HS-5 (cell line): ENCODE measurements at regions not wholly inside any gene's neighbourhood (a gene's known extent, or its start where the extent isn't known, plus 50 kb on each side); places are given as distances from the start of the nearest gene placed in this dataset.

Experiments
- DNase-seq: peaks from one replicate; pipeline ENCODE4 v3.0.0-alpha.2; 2012; ENCODE audit warnings: low read depth

GRCh38 chr9:87118594-87118993, 171.3 kb upstream of the GAS1 start:
- DNase-seq, result no peak

DNA sequence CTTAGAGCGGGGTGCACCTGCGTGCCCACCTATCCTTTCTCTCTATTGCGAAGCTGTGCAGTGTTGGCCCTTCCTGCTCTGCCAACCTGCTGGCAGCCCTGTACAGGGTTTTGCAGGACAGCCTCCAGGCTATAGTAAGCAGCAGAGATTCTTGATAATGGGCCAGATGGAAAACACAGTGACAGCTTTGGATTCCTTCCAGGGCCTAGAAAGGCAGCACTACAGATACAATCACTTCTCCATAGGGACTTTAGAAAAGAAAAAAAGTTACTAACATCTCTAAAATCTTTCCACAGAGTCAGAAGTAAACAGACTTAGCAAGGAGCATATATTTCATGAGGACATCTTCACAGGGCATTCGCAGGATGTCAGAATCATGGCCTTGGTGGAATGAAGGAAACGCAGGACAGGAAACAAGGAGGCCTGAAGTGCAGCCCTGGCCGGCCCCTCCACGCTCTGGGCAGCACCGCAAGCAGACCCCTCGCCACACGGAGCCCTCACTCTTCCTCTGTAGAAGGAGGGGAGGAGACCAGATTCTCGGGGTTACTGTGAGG, 172.1 kb upstream of the GAS1 start:
- no peak for DNase-seq

GRCh38 chr9:87120610-87121009, 173.3 kb upstream of the GAS1 start:
- DNase-seq, result no peak

- peak; percentile 88 for DNase-seq
Observed at GRCh38 chr9:87122947-87123685, 175.8 kb upstream of the GAS1 start.

DNA sequence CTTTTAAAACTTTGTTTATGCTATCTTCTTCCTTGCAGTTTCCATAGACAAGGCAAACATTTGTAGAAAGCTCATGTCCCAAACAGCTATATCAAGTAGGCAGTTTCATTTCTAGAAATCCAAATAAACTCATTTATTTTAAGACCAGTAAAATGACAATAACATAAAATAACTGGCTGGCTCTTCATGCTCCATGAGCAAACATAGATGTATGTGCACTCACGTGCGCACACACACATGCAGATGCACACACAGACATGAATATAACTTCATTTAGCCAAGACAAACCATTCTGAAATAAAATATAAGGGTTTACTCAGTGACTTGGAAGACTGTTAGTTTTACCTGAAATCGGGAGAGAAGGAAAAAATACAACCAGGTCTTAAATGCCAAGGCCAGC, 176.5 kb upstream of the GAS1 start:
- no peak for DNase-seq

GRCh38 chr9:87125819-87126218, 178.5 kb upstream of the GAS1 start:
- DNase-seq, result no peak

DNA sequence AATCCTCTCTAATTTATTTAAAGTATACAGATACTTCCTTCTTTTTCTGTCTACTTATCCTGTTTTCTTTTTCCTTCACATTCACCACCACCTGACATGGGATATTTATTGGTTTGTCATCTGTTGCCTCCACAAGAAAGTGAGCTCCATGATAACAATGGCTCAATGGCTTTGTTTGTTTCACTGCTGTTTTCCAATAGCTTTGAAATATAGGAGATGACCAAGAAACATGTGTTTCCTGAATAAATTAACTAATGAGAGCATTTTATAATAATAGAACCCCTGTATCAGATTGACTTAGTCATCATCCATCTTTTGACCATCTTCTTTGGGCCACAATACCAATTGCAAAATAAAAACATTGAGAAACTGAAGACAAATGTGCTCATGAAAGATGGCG, 180.2 kb upstream of the GAS1 start:
- DNase-seq, result no peak

- DNase-seq, result no peak
Observed at GRCh38 chr9:87127978-87128614, 180.8 kb upstream of the GAS1 start.

DNA sequence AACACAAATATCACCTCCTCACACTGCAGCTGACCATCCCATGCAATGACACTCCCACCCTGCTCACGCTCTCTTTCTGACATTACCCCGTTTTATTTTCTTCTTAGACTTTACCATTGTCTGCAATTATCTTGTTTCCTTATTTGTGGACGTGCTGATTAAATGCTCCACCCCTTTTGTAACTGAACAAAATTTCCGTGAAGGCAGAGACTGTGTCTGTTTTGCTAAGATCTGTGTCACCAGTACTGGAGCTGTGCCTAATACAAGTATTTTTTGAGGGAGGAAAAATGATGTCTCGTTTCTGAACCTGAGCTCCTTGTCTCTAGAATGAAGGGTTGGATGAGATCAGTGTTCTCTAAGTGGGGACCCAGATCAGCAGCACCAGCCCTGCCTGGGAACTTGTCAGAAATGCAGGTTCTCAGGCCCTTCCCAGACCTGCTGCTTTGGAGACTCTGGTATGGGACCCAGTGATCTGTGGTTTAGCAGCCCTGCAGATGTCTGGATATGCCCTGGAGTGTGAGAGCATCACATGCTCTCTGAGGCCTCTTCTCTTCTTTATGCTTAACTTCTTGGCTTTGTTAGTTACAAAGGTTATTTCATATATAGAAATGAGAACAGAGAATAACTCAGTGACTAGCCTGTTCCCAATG, 181.7 kb upstream of the GAS1 start:
- no peak for DNase-seq

DNA sequence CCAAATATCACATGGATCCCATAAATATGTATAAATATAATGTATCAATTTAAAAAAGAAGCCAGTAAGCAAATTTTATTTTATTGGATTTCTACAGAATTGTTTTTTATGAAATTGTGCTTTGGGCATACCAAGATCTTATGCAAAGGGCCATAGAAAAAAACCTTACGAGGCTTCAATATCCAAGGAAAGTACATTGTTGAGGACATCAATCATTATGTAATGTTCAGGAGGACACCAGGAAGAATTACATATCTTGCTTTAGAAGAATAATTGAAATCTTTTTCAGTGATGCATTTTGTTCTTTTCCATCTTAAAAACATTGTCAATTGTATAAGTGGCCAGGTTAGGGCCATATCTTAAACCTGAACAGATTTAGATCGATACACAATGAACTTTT, 187.8 kb upstream of the GAS1 start:
- DNase-seq, result no peak

GRCh38 chr9:87137718-87138117, 190.4 kb upstream of the GAS1 start:
- DNase-seq, result no peak

DNA sequence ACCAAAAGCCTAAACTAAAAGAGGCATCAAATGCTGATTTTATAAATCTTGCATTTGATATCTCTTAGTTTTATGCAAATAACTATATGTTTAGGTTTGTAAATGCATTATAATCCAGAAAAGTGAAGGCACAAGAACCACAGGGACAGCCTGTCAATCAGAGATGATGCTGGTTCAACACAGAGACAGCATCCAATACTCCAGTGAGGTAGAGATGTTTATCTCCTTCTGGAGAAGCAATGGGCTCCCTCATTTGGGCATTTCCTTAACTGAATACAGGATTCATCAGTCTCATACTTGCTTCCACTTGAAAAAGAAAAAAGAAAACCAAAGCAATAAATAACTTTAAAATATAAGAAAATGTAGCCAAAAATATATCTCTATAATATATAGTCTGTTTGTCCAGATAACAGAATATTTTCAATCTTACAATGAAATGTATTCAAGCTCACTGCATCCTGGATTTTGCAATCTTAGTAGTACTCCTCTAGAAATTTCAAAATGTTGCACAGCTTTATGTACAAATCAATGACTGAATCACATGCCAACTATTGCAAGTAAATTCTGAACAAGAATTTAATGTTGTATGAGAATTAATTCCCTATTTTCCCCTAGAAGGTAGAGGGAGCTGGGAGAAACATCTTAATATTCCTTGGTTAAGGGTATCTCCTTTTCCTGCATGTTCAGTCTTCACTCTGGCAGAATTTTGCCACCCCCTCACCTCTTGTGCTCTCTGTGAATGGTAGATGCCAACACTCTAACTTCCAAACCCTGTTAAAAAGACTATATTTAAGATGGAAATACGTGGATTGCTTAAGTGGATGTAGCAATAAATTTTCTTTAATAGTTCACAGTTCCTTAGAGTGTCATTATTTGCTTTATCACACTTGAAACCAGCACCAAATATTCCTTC, 191.1 kb upstream of the GAS1 start:
- DNase-seq, result no peak

DNA sequence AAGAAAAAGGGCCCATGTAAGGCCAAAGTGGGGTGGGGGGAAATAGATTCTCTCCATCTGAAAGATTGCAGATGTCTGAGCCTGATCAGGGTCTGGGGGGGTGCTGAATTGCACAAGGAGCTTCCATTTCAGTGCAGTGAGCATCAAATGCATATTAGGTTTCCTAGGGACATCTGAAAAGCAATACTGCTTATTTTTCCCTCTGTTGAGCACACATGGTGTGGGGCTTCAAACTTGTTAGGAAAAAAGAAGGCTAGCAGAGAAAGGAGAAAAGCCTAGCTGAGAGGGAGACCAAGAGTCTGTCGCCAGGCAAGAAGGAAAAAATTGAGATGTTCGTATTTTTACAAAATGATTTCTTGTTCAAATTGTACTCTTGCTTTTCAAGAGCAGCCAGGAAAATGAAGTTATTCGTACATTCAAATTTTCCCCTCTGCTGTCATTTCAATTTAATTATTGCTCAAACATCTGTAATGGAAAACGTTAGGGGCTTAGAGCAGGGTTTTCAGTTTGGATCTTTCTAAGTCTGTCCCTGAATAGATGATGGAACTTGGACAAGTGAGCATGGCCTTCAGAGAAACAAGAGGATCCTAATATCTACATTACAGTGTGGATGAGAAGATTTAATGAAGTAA, 191.9 kb upstream of the GAS1 start:
- no peak for DNase-seq

DNA sequence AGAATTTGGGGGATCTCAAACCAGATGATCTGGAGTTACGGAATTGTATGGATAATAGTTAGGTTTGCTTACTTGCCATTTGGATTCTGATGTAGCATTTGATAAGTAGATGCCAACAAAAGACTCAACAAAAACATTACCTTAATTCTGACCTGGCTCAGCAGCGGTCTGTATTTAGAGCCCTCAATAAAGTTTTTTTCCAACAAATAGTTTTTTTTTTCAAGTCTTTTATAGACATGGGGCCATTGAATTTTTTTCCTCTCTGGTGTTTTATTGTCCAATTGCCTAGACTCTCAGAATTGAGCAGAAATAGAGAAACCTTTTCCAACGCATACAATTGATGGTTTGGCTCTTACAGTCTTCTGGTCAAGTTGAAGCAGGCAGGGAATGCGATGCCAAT, 192.8 kb upstream of the GAS1 start:
- no peak for DNase-seq

DNA sequence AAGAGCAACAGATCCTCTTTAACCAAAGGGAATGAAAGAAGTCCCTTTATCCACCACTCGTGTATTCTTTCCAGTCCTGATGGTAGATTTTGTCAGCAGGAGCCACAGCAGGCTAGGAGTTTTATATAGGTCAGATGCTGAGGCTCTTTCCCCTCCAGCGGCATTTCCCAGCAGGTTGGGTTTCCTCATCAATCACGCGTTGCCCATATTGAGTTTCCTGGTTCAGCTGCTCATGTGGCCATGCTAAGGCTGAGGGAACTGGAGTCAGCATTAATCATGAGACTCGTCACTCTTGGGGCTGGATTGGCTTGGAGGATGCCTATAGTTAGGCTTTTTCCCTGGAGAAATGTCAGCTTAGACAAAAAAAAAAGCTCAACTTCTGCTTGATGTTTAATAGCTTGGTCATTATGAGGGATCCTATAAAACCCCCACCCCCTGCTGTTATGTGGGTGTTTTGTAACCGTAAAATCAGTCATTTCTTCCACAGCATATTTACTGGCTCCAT, 193.4 kb upstream of the GAS1 start:
- DNase-seq, result peak; percentile 19

DNA sequence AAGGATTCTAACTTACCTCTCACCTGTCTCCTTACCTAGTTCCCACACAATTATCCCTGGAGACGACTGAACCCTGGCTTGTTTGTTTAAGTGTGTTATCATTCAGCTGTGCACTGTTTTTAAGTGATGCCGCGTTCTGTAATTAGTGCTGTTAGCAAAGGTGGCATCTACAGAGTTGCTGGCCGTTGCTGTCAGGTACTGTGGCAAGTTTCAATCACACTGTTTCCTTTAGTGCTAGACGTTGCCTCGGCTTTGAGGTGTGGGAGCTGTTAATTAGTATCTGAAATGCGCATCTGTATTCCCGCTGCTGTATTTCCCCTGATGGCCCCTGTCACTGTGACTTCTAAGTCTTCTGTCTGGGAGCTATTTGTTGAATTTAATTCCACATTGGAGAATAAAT, 193.8 kb upstream of the GAS1 start:
- no peak for DNase-seq

GRCh38 chr9:87146933-87147332, 199.6 kb upstream of the GAS1 start:
- no peak for DNase-seq

- DNase-seq, result peak; percentile 10
Observed at GRCh38 chr9:87147839-87148238, 200.5 kb upstream of the GAS1 start.

GRCh38 chr9:87148331-87149104, 201.2 kb upstream of the GAS1 start:
- peak; percentile 29 for DNase-seq

GRCh38 chr9:87149799-87150198, 202.5 kb upstream of the GAS1 start:
- DNase-seq, result no peak

DNA sequence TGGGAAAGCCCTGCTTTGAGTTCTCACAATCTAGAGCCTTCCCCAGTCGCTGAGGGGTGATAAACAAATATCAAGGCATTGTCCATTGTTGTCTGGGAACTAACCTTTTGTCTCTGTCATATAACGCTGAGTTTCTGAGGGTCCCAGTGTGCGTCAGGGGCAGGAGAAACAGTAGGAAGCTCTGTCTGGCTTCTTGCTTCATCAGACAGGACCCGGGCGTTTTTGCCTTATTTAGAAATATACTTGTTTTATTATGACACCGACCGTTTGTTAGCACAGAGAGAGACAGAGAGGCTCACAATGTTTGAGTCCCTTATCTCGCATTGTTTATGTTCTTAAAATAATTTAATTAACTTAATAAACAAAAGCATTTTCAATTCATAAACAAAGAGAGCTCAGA, 204.9 kb upstream of the GAS1 start:
- DNase-seq, result no peak
